ENCODE measurements at regions not wholly inside any gene's neighbourhood (a gene's known extent, or its start where the extent isn't known, plus 50 kb on each side); places are given as distances from the start of the nearest gene placed in this dataset.

DNA sequence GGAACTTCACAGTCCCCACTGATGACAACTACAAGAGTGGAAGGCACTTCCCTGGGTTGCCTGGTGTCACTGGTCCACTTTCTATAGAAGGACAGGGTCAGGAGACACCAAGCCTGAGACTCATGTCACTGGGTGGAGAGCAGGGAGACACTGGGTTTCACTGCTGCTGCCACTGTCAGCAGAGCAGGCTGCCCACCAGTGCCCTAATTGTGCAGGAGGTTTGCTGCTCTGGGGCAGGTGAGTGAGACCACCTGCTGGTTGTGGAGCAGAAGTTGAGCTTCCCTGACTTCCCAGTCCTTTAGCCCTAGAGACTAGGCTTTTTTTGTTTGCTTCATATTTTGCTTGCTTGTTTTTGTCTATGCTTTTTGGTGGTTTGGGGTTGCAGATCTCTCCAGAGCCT lies 528.4 kb upstream of the RGMA start:
- TF ChIP-seq POLR2A (IDR thresholded peaks at IDR 0.05): no peak
- TF ChIP-seq, protein P1, sequence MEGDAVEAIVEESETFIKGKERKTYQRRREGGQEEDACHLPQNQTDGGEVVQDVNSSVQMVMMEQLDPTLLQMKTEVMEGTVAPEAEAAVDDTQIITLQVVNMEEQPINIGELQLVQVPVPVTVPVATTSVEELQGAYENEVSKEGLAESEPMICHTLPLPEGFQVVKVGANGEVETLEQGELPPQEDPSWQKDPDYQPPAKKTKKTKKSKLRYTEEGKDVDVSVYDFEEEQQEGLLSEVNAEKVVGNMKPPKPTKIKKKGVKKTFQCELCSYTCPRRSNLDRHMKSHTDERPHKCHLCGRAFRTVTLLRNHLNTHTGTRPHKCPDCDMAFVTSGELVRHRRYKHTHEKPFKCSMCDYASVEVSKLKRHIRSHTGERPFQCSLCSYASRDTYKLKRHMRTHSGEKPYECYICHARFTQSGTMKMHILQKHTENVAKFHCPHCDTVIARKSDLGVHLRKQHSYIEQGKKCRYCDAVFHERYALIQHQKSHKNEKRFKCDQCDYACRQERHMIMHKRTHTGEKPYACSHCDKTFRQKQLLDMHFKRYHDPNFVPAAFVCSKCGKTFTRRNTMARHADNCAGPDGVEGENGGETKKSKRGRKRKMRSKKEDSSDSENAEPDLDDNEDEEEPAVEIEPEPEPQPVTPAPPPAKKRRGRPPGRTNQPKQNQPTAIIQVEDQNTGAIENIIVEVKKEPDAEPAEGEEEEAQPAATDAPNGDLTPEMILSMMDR (IDR thresholded peaks at IDR 0.05): no peak
